Endothelial cell of umbilical vein (primary cell): ENCODE measurements at regions not wholly inside any gene's neighbourhood (a gene's known extent, or its start where the extent isn't known, plus 50 kb on each side); places are given as distances from the start of the nearest gene placed in this dataset.

Experiments
- BruUV-seq: library from RNA; stranded (reverse); fragments of 400-500 nt; replicated peaks from 2 replicates; lab custom pipeline; 2021; lab: Mats Ljungman, UMichigan
- CTCF ChIA-PET: fragments of 300-600, 350-600 bp; sonication (Branson Sonifier 250); formaldehyde crosslinking; loops from one replicate; lab custom pipeline; 2021; ENCODE audit warnings: antibody characterized with exemption, inconsistent platforms; lab: Charles Lee
- POLR2A ChIA-PET: fragments of 300-600, 350-600 bp; sonication (Branson Sonifier 250); formaldehyde crosslinking; loops from one replicate; lab custom pipeline; 2021; ENCODE audit warnings: antibody characterized with exemption, inconsistent platforms; lab: Charles Lee
- DNase-seq: peaks from one replicate; pipeline ENCODE4 v3.0.0-alpha.2; 2011; ENCODE audit warnings: low read depth, low spot score
- FAIRE-seq: peaks from 2 replicates; lab custom pipeline; 2011; peaks lifted over from hg19 to GRCh38; lab: Jason Lieb, UNC
- H2AFZ ChIP-seq: 2 replicates; pipeline ENCODE4 v1.6.0; 2012; ENCODE audit warnings: low read depth, low read length, control low read depth, inconsistent platforms
- H3K27ac ChIP-seq: 2 replicates; pipeline ENCODE4 v1.5.1; 2011; ENCODE audit warnings: low read depth, mild to moderate bottlenecking, control low read depth, low read length, moderate library complexity; ENCODE audit not compliant: insufficient read depth
- H3K27me3 ChIP-seq, 2 experiments: 2 replicates each; pipeline versions ENCODE4 v1.6.0 to v1.6.1; 2011; ENCODE audit warnings: low read length in 2 of 2, mixed read lengths in 1 of 2; ENCODE audit not compliant: control insufficient read depth in 2 of 2, insufficient read depth in 2 of 2
- H3K36me3 ChIP-seq, 2 experiments: 2 replicates in 1 of 2; 3 replicates in 1 of 2; pipeline ENCODE4 v1.5.1; 2011; ENCODE audit warnings: low read length in 2 of 2, mild to moderate bottlenecking in 1 of 2, moderate library complexity in 1 of 2; ENCODE audit not compliant: control insufficient read depth in 2 of 2, insufficient read depth in 2 of 2; ENCODE audit errors: extremely low read depth in 1 of 2
- H3K4me1 ChIP-seq: 3 replicates; pipeline ENCODE4 v1.5.1; 2011; ENCODE audit warnings: mild to moderate bottlenecking, low read length; ENCODE audit not compliant: control insufficient read depth, insufficient read depth; ENCODE audit errors: extremely low read depth
- H3K4me2 ChIP-seq: 2 replicates; pipeline ENCODE4 v1.6.1; 2011; ENCODE audit warnings: low read length, control low read depth, mixed read lengths; ENCODE audit not compliant: insufficient read depth
- H3K4me3 ChIP-seq, 3 experiments: fragments of 200-600 bp in 1 of 3; sonication (generic), shearing (Covaris generic) in 1 of 3; replicated peaks in 1 of 3; 2 replicates each; pipeline ENCODE4 v1.5.1; 2011 to 2016; ENCODE audit warnings: control low read depth in 3 of 3, low read length in 3 of 3, mild to moderate bottlenecking in 2 of 3, inconsistent platforms in 1 of 3, low read depth in 1 of 3, moderate library complexity in 1 of 3; ENCODE audit not compliant: insufficient read depth in 1 of 3
- H3K79me2 ChIP-seq: 2 replicates; pipeline ENCODE4 v1.6.0; 2012; ENCODE audit warnings: low read length, inconsistent platforms; ENCODE audit not compliant: control insufficient read depth, insufficient read depth
- H3K9ac ChIP-seq: replicated peaks from 2 replicates; pipeline ENCODE3; 2011; ENCODE audit warnings: low read length, control low read depth; ENCODE audit not compliant: insufficient read depth; ENCODE audit errors: extremely low read depth
- H3K9me1 ChIP-seq: replicated peaks from 3 replicates; pipeline ENCODE4 v1.6.0; 2011; ENCODE audit warnings: mild to moderate bottlenecking, low read length; ENCODE audit not compliant: control insufficient read depth, insufficient read depth; ENCODE audit errors: extremely low read depth
- H3K9me3 ChIP-seq: replicated peaks from 2 replicates; pipeline ENCODE4 v1.5.1; 2012; ENCODE audit warnings: low read length, inconsistent platforms; ENCODE audit not compliant: control insufficient read depth, insufficient read depth
- H4K20me1 ChIP-seq: replicated peaks from 2 replicates; pipeline ENCODE3; 2011; ENCODE audit warnings: mild to moderate bottlenecking, low read length; ENCODE audit not compliant: control insufficient read depth, insufficient read depth; ENCODE audit errors: extremely low read depth
- GATA2 ChIP-seq: IDR thresholded peaks from 2 replicates; pipeline ENCODE4 v1.7.0; 2011; ENCODE audit warnings: low read depth, mild to moderate bottlenecking, moderate library complexity, mixed read lengths, low read length; ENCODE audit not compliant: insufficient read length, insufficient read depth
- JUN ChIP-seq: IDR thresholded peaks from 2 replicates; pipeline ENCODE4 v1.6.1; 2011; ENCODE audit warnings: borderline replicate concordance, low read depth; ENCODE audit not compliant: insufficient read length, insufficient read depth
- MAX ChIP-seq: IDR thresholded peaks from 2 replicates; pipeline ENCODE4 v1.6.1; 2011; ENCODE audit not compliant: insufficient read depth, insufficient read length
- MYC ChIP-seq: IDR thresholded peaks from one replicate; pipeline ENCODE4 v1.6.1; 2011; ENCODE audit warnings: mild to moderate bottlenecking, low read depth, low read length
- POLR2AphosphoS5 ChIP-seq: IDR thresholded peaks from 2 replicates; pipeline ENCODE4 v1.6.1; 2012; ENCODE audit warnings: low read depth, mild to moderate bottlenecking, control low read depth, low read length, moderate library complexity; ENCODE audit not compliant: insufficient read depth
- dilution Hi-C: fragments of 300-500 bp; cut with MboI; formaldehyde crosslinking; loops from one replicate; pipeline ENCODE4 v1.15.0; 2019; ENCODE audit warnings: low sequenced_read_pairs; ENCODE audit not compliant: extremely low pct_ligation_motif_present
- intact Hi-C: fragments of 100-400 bp; cut with micrococcal nuclease; formaldehyde crosslinking; loops from one replicate; pipeline ENCODE4 v1.10.0; 2022

- Histone ChIP-seq H3K4me2 (no peak overlapping the region), H4K20me1 (no peaks in the 10 kb centered on the region), H3K9ac (no peak overlapping the region), H3K9me3 (no peaks in the 10 kb centered on the region), H3K27me3 (no peaks in the 10 kb centered on the region), H3K79me2 (no peaks in the 10 kb centered on the region), H2AFZ (no peak overlapping the region), H3K9me1 (no peaks in the 10 kb centered on the region), H3K4me3 (no peak overlapping the region), H3K36me3 (no peaks in the 10 kb centered on the region), H3K27ac (no peak overlapping the region), H3K4me1 (peaks cover 15% of the 10 kb centered on the region)
- TF ChIP-seq MAX: no peak
- TF ChIP-seq GATA2: no peak
- TF ChIP-seq MYC: no peak
- no peak for TF ChIP-seq JUN
- no peak for TF ChIP-seq POLR2AphosphoS5
- FAIRE-seq (no peak), DNase-seq (no peak)
- CTCF ChIA-PET: no interaction called here
- BruUV-seq: no TSS peak
- dilution Hi-C loops: no loop called here
- intact Hi-C loops: no loop called here
- POLR2A ChIA-PET: no interaction called here
Observed at GRCh38 chr22:47327241-47327640, 564.8 kb downstream of the TBC1D22A start.

GRCh38 chr22:47325249-47325648 lies 562.8 kb downstream of the TBC1D22A start:
- Histone ChIP-seq H2AFZ (no peak overlapping the region), H3K9me3 (no peaks in the 10 kb centered on the region), H3K36me3 (no peaks in the 10 kb centered on the region), H3K4me2 (no peak overlapping the region), H4K20me1 (no peaks in the 10 kb centered on the region), H3K9ac (no peak overlapping the region), H3K27ac (no peak overlapping the region), H3K4me1 (peaks cover 15% of the 10 kb centered on the region), H3K79me2 (no peaks in the 10 kb centered on the region), H3K27me3 (no peaks in the 10 kb centered on the region), H3K4me3 (no peak overlapping the region), H3K9me1 (no peaks in the 10 kb centered on the region)
- FAIRE-seq (no peak), DNase-seq (no peak)
- intact Hi-C loops: no loop called here
- dilution Hi-C loops: no loop called here
- no peak for TF ChIP-seq POLR2AphosphoS5
- no peak for TF ChIP-seq JUN
- CTCF ChIA-PET: no interaction called here
- BruUV-seq: no TSS peak
- POLR2A ChIA-PET: no interaction called here
